GM12878 (cell line): ENCODE measurements at regions not wholly inside any gene's neighbourhood (a gene's known extent, or its start where the extent isn't known, plus 50 kb on each side); places are given as distances from the start of the nearest gene placed in this dataset.

ENCODE experiments used
- BHLHE40 ChIP-seq, 2 experiments: fragments of 450-650 bp in 1 of 2; IDR thresholded peaks; 2 replicates each; pipeline ENCODE4 v1.6.1; 2011 to 2017; ENCODE audit warnings: low read depth in 2 of 2, borderline replicate concordance in 1 of 2, improper control_type of control experiment in 1 of 2, low read length in 1 of 2, mild to moderate bottlenecking in 1 of 2
- EZH2 ChIP-seq: IDR thresholded peaks from 2 replicates; pipeline ENCODE4 v1.6.1; 2012; ENCODE audit warnings: low read depth, mild to moderate bottlenecking, control low read depth, inconsistent platforms, low read length, borderline replicate concordance; ENCODE audit not compliant: control insufficient read depth
- FOXM1 ChIP-seq: IDR thresholded peaks from 2 replicates; pipeline ENCODE4 v1.6.1; 2012; ENCODE audit warnings: low read depth, mild to moderate bottlenecking, inconsistent platforms, low read length, moderate library complexity
- POLR2A ChIP-seq: IDR thresholded peaks from 2 replicates; pipeline ENCODE4 v1.6.1; 2011; ENCODE audit warnings: low read depth, mild to moderate bottlenecking, low read length
- ZZZ3 ChIP-seq: IDR thresholded peaks from 2 replicates; pipeline ENCODE4 v1.6.1; 2011; ENCODE audit warnings: low read depth; ENCODE audit not compliant: control insufficient read depth, insufficient read length
- TF ChIP-seq, protein P1 (sequence below): fragments of 450-650 bp; IDR thresholded peaks from 2 replicates; pipeline ENCODE4 v1.6.1; 2018; ENCODE audit warnings: mild to moderate bottlenecking, low read depth, moderate library complexity; ENCODE audit not compliant: partially characterized antibody
- TF ChIP-seq, protein P2 (sequence below): IDR thresholded peaks from 2 replicates; pipeline ENCODE4 v1.6.1; 2012; ENCODE audit warnings: mild to moderate bottlenecking, low read depth, low read length
- TF ChIP-seq, protein P3 (sequence below): IDR thresholded peaks from 2 replicates; pipeline ENCODE4 v1.6.1; 2012; ENCODE audit warnings: low read depth, low read length, improper control_type of control experiment
- TF ChIP-seq, protein P4 (sequence below), 3 experiments: IDR thresholded peaks in 2 of 3; conservative IDR thresholded peaks in 1 of 3; 2 replicates each; pipeline ENCODE4 v1.5.1; 2011; ENCODE audit warnings: low read depth in 3 of 3, low read length in 3 of 3, mild to moderate bottlenecking in 3 of 3, control low read depth in 2 of 3, moderate library complexity in 2 of 3, inconsistent platforms in 1 of 3, mixed read lengths in 1 of 3; ENCODE audit not compliant: control insufficient read depth in 2 of 3, insufficient read depth in 1 of 3; ENCODE audit errors: extremely low read depth in 1 of 3

DNA sequence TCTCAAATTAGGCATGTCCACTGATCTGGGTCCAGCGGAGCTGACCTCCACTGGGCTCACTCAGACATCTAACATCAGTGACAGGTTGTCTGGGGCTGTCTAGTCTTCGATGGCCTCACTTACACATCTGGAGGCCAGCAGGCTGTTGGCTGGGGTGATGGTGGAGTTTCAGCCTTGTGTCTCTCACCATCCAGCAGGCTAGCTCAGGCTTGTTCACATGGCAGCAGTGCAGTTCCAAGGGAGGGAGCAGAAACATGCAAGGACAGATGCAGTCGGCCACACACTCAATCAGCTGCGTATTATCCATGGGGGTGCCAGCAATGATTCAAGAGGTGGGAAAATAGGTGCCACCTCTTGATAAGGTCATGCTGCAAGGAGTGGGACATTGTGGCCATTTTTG is 292.5 kb downstream of the SHQ1 start:
- TF ChIP-seq, protein P1, sequence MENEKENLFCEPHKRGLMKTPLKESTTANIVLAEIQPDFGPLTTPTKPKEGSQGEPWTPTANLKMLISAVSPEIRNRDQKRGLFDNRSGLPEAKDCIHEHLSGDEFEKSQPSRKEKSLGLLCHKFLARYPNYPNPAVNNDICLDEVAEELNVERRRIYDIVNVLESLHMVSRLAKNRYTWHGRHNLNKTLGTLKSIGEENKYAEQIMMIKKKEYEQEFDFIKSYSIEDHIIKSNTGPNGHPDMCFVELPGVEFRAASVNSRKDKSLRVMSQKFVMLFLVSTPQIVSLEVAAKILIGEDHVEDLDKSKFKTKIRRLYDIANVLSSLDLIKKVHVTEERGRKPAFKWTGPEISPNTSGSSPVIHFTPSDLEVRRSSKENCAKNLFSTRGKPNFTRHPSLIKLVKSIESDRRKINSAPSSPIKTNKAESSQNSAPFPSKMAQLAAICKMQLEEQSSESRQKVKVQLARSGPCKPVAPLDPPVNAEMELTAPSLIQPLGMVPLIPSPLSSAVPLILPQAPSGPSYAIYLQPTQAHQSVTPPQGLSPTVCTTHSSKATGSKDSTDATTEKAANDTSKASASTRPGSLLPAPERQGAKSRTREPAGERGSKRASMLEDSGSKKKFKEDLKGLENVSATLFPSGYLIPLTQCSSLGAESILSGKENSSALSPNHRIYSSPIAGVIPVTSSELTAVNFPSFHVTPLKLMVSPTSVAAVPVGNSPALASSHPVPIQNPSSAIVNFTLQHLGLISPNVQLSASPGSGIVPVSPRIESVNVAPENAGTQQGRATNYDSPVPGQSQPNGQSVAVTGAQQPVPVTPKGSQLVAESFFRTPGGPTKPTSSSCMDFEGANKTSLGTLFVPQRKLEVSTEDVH = no peak
- TF ChIP-seq FOXM1 = no peak
- no peak for TF ChIP-seq POLR2A
- TF ChIP-seq, protein P2, sequence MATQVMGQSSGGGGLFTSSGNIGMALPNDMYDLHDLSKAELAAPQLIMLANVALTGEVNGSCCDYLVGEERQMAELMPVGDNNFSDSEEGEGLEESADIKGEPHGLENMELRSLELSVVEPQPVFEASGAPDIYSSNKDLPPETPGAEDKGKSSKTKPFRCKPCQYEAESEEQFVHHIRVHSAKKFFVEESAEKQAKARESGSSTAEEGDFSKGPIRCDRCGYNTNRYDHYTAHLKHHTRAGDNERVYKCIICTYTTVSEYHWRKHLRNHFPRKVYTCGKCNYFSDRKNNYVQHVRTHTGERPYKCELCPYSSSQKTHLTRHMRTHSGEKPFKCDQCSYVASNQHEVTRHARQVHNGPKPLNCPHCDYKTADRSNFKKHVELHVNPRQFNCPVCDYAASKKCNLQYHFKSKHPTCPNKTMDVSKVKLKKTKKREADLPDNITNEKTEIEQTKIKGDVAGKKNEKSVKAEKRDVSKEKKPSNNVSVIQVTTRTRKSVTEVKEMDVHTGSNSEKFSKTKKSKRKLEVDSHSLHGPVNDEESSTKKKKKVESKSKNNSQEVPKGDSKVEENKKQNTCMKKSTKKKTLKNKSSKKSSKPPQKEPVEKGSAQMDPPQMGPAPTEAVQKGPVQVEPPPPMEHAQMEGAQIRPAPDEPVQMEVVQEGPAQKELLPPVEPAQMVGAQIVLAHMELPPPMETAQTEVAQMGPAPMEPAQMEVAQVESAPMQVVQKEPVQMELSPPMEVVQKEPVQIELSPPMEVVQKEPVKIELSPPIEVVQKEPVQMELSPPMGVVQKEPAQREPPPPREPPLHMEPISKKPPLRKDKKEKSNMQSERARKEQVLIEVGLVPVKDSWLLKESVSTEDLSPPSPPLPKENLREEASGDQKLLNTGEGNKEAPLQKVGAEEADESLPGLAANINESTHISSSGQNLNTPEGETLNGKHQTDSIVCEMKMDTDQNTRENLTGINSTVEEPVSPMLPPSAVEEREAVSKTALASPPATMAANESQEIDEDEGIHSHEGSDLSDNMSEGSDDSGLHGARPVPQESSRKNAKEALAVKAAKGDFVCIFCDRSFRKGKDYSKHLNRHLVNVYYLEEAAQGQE = no peak
- TF ChIP-seq, protein P3, sequence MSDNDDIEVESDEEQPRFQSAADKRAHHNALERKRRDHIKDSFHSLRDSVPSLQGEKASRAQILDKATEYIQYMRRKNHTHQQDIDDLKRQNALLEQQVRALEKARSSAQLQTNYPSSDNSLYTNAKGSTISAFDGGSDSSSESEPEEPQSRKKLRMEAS = no peak
- TF ChIP-seq ZZZ3 = no peak
- TF ChIP-seq, protein P4, sequence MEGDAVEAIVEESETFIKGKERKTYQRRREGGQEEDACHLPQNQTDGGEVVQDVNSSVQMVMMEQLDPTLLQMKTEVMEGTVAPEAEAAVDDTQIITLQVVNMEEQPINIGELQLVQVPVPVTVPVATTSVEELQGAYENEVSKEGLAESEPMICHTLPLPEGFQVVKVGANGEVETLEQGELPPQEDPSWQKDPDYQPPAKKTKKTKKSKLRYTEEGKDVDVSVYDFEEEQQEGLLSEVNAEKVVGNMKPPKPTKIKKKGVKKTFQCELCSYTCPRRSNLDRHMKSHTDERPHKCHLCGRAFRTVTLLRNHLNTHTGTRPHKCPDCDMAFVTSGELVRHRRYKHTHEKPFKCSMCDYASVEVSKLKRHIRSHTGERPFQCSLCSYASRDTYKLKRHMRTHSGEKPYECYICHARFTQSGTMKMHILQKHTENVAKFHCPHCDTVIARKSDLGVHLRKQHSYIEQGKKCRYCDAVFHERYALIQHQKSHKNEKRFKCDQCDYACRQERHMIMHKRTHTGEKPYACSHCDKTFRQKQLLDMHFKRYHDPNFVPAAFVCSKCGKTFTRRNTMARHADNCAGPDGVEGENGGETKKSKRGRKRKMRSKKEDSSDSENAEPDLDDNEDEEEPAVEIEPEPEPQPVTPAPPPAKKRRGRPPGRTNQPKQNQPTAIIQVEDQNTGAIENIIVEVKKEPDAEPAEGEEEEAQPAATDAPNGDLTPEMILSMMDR (IDR thresholded peaks at IDR 0.05 in 2 of 3, conservative IDR thresholded peaks at IDR 0.05 in 1 of 3; ENCODE audit: control insufficient read depth in 2 of 3, extremely low read depth in 1 of 3, insufficient read depth in 1 of 3, low read depth in 3 of 3, low read length in 3 of 3) = no peak
- TF ChIP-seq EZH2 = no peak
- TF ChIP-seq BHLHE40 (IDR thresholded peaks at IDR 0.05; ENCODE audit: borderline replicate concordance in 1 of 2, low read depth in 2 of 2, low read length in 1 of 2) = no peak
